ENCODE measurements at regions not wholly inside any gene's neighbourhood (a gene's known extent, or its start where the extent isn't known, plus 50 kb on each side); places are given as distances from the start of the nearest gene placed in this dataset.

- Mint-ChIP-seq H3K4me1 (ENCODE audit: unreplicated experiment) (peaks cover 41% of the 10 kb centered on the region), H3K9me3 (ENCODE audit: unreplicated experiment) (no peaks in the 10 kb centered on the region), H3K27ac (ENCODE audit: unreplicated experiment) (peak overlapping the region; percentile 68), H3K36me3 (ENCODE audit: low read depth, unreplicated experiment) (no peaks in the 10 kb centered on the region), H3K27me3 (ENCODE audit: unreplicated experiment) (no peaks in the 10 kb centered on the region), H3K4me3 (ENCODE audit: unreplicated experiment) (no peak overlapping the region)
- DNase-seq (ENCODE audit: low spot score), result no peak
- TF ChIP-seq CTCF (IDR thresholded peaks at IDR 0.05; ENCODE audit: unreplicated experiment), result no peak
These were observed 58.8 kb upstream of the AKR1E2 start for GRCh38 chr10:4767033-4767814.

GRCh38 chr10:4766454-4766853 is 59.6 kb upstream of the AKR1E2 start:
- no peak for DNase-seq (ENCODE audit: low spot score)
- Mint-ChIP-seq H3K4me1 (ENCODE audit: unreplicated experiment) (peaks cover 34% of the 10 kb centered on the region), H3K9me3 (ENCODE audit: unreplicated experiment) (no peaks in the 10 kb centered on the region), H3K27ac (ENCODE audit: unreplicated experiment) (peak overlapping the region; percentile 63), H3K27me3 (ENCODE audit: unreplicated experiment) (no peaks in the 10 kb centered on the region), H3K36me3 (ENCODE audit: low read depth, unreplicated experiment) (no peaks in the 10 kb centered on the region), H3K4me3 (ENCODE audit: unreplicated experiment) (no peak overlapping the region)
- TF ChIP-seq CTCF (IDR thresholded peaks at IDR 0.05; ENCODE audit: unreplicated experiment), result no peak

GRCh38 chr10:4765428-4765827 is 60.6 kb upstream of the AKR1E2 start:
- H3K27me3 Mint-ChIP-seq (ENCODE audit: unreplicated experiment), result no peaks in the 10 kb centered on the region
- no peak for TF ChIP-seq CTCF (IDR thresholded peaks at IDR 0.05; ENCODE audit: unreplicated experiment)
- no peaks in the 10 kb centered on the region for H3K36me3 Mint-ChIP-seq (ENCODE audit: low read depth, unreplicated experiment)
- DNase-seq (ENCODE audit: low spot score), result no peak
- H3K4me1 Mint-ChIP-seq (ENCODE audit: unreplicated experiment), result peaks cover 27% of the 10 kb centered on the region
- H3K4me3 Mint-ChIP-seq (ENCODE audit: unreplicated experiment), result no peak overlapping the region
- no peak overlapping the region for H3K27ac Mint-ChIP-seq (ENCODE audit: unreplicated experiment)
- H3K9me3 Mint-ChIP-seq (ENCODE audit: unreplicated experiment), result no peaks in the 10 kb centered on the region

- peaks cover 25% of the 10 kb centered on the region for H3K4me1 Mint-ChIP-seq (ENCODE audit: unreplicated experiment)
- H3K36me3 Mint-ChIP-seq (ENCODE audit: low read depth, unreplicated experiment), result no peaks in the 10 kb centered on the region
- no peak overlapping the region for H3K4me3 Mint-ChIP-seq (ENCODE audit: unreplicated experiment)
- H3K27me3 Mint-ChIP-seq (ENCODE audit: unreplicated experiment), result peaks cover 4% of the 10 kb centered on the region
- H3K27ac Mint-ChIP-seq (ENCODE audit: unreplicated experiment), result no peak overlapping the region
- no peak for TF ChIP-seq CTCF (IDR thresholded peaks at IDR 0.05; ENCODE audit: unreplicated experiment)
- no peaks in the 10 kb centered on the region for H3K9me3 Mint-ChIP-seq (ENCODE audit: unreplicated experiment)
- no peak for DNase-seq (ENCODE audit: low spot score)
These were observed 62.0 kb upstream of the AKR1E2 start for GRCh38 chr10:4763960-4764428.

GRCh38 chr10:4763513-4763912 is 62.5 kb upstream of the AKR1E2 start:
- Mint-ChIP-seq H3K9me3 (ENCODE audit: unreplicated experiment) (no peaks in the 10 kb centered on the region), H3K4me1 (ENCODE audit: unreplicated experiment) (peaks cover 21% of the 10 kb centered on the region), H3K27ac (ENCODE audit: unreplicated experiment) (no peak overlapping the region), H3K36me3 (ENCODE audit: low read depth, unreplicated experiment) (no peaks in the 10 kb centered on the region), H3K27me3 (ENCODE audit: unreplicated experiment) (peaks cover 4% of the 10 kb centered on the region), H3K4me3 (ENCODE audit: unreplicated experiment) (no peak overlapping the region)
- TF ChIP-seq CTCF (IDR thresholded peaks at IDR 0.05; ENCODE audit: unreplicated experiment), result no peak
- no peak for DNase-seq (ENCODE audit: low spot score)

Data from endothelial cell (in vitro differentiated cells).